GM12892 (cell line): ENCODE measurements at regions not wholly inside any gene's neighbourhood (a gene's known extent, or its start where the extent isn't known, plus 50 kb on each side); places are given as distances from the start of the nearest gene placed in this dataset.

Experiments
- POLR2A ChIP-seq: IDR thresholded peaks from 2 replicates; pipeline ENCODE4 v1.6.1; 2011; ENCODE audit warnings: low read depth, low read length, control low read depth
- TAF1 ChIP-seq: IDR thresholded peaks from 2 replicates; pipeline ENCODE4 v1.6.1; 2011; ENCODE audit warnings: low read depth, mild to moderate bottlenecking, control low read depth, low read length, borderline replicate concordance

- TF ChIP-seq POLR2A (no peak), TAF1 (no peak)
Measured at GRCh38 chr1:22317920-22318243, 133.8 kb upstream of the ZBTB40 start.
